LNCAP (cell line): ENCODE measurements at regions not wholly inside any gene's neighbourhood (a gene's known extent, or its start where the extent isn't known, plus 50 kb on each side); places are given as distances from the start of the nearest gene placed in this dataset.

Source experiments
- CTCF ChIP-seq: fragments of 450-650 bp; IDR thresholded peaks from 2 replicates; pipeline ENCODE4 v1.5.1; 2017; ENCODE audit warnings: mild to moderate bottlenecking

GRCh38 chr2:236977852-236978398 lies 107.8 kb upstream of the COPS8 start:
- no peak for TF ChIP-seq CTCF

GRCh38 chr2:236979664-236980063 lies 106.0 kb upstream of the COPS8 start:
- no peak for TF ChIP-seq CTCF

GRCh38 chr2:236980961-236981360 lies 104.7 kb upstream of the COPS8 start:
- TF ChIP-seq CTCF: no peak

- no peak for TF ChIP-seq CTCF
Observed at GRCh38 chr2:236981701-236982485, 103.8 kb upstream of the COPS8 start.

GRCh38 chr2:236982693-236983455 lies 102.8 kb upstream of the COPS8 start:
- TF ChIP-seq CTCF: no peak

GRCh38 chr2:236984046-236984445 lies 101.6 kb upstream of the COPS8 start:
- TF ChIP-seq CTCF: no peak

- TF ChIP-seq CTCF: no peak
Observed at GRCh38 chr2:236985761-236986339, 99.8 kb upstream of the COPS8 start.
